Right atrium auricular region (tissue), 2 donors: ENCODE measurements at regions not wholly inside any gene's neighbourhood (a gene's known extent, or its start where the extent isn't known, plus 50 kb on each side); places are given as distances from the start of the nearest gene placed in this dataset.

Source experiments
- DNase-seq: peaks from one replicate; pipeline ENCODE4 v3.0.0-alpha.2; 2019; ENCODE audit warnings: low spot score
- H3K27ac ChIP-seq, 2 donors: fragments of 200-600 bp; sonication (generic); 1 replicate in 1 of 2; 2 replicates in 1 of 2; pipeline ENCODE4 v1.5.1; 2016 to 2019
- H3K27me3 ChIP-seq, 2 donors: fragments of 200-600 bp; sonication (generic); one replicate each; pipeline versions ENCODE4 v1.5.1 to v1.6.0; 2017 to 2019
- H3K36me3 ChIP-seq: fragments of 200-600 bp; sonication (generic); one replicate; pipeline ENCODE4 v1.5.1; 2016
- H3K4me1 ChIP-seq, 2 donors: fragments of 200-600 bp; sonication (generic); one replicate each; pipeline versions ENCODE4 v1.5.1 to v1.6.0; 2017 to 2019
- H3K4me3 ChIP-seq, 2 donors: fragments of 200-600 bp; sonication (generic); 1 replicate in 1 of 2; 2 replicates in 1 of 2; pipeline ENCODE4 v1.5.1; 2017 to 2019; ENCODE audit warnings: mild to moderate bottlenecking in 1 of 2, moderate library complexity in 1 of 2
- H3K9me3 ChIP-seq, 2 donors: fragments of 200-600 bp; sonication (generic); one replicate each; pipeline ENCODE4 v1.5.1; 2019
- TF ChIP-seq, protein P1 (sequence below), 2 donors: fragments of 200-600 bp; sonication (generic); IDR thresholded peaks; one replicate each; pipeline ENCODE4 v1.5.1; 2019; ENCODE audit warnings: antibody characterized with exemption in 2 of 2

DNA sequence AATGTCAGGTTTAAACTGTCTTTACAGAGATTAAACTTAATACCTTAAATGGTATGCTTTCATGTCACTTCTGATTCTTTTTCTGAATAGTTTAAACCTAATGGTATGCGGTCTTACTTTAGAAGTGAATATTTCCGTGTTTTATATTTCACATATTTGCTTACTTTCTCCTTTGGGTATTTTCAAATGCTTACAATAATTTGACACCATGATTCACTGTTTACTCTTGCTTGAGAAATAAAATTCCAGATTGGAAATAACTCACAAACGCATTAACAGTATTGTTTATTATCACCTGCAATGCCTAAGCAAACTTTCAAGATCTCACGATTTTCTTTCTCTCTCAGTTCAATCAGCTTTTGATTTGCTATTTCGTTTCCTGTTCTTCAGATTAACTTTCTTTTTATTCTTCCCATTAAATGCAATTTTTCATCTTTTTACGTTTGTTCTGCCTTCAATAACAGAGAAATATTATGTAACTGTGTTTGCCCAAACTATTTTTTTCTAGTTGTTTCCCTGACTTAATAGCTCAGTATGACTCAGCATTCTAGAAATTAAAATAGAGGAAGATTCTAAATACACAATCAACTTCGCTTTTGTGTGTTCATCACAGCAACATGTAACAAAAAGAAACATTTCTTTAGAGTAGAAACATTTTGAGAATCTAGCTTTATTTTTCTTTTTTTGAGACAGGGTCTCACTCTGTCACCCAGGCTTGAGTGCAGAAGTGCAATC lies 955.5 kb upstream of the PRKX start:
- H3K4me1 ChIP-seq = no peaks in the 10 kb centered on the region
- H3K36me3 ChIP-seq = no peaks in the 10 kb centered on the region
- H3K4me3 ChIP-seq = no peak overlapping the region
- TF ChIP-seq, protein P1, sequence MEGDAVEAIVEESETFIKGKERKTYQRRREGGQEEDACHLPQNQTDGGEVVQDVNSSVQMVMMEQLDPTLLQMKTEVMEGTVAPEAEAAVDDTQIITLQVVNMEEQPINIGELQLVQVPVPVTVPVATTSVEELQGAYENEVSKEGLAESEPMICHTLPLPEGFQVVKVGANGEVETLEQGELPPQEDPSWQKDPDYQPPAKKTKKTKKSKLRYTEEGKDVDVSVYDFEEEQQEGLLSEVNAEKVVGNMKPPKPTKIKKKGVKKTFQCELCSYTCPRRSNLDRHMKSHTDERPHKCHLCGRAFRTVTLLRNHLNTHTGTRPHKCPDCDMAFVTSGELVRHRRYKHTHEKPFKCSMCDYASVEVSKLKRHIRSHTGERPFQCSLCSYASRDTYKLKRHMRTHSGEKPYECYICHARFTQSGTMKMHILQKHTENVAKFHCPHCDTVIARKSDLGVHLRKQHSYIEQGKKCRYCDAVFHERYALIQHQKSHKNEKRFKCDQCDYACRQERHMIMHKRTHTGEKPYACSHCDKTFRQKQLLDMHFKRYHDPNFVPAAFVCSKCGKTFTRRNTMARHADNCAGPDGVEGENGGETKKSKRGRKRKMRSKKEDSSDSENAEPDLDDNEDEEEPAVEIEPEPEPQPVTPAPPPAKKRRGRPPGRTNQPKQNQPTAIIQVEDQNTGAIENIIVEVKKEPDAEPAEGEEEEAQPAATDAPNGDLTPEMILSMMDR (IDR thresholded peaks at IDR 0.05) = no peak
- no peaks in the 10 kb centered on the region for H3K9me3 ChIP-seq
- no peak for DNase-seq
- no peak overlapping the region for H3K27ac ChIP-seq
- no peaks in the 10 kb centered on the region for H3K27me3 ChIP-seq

DNA sequence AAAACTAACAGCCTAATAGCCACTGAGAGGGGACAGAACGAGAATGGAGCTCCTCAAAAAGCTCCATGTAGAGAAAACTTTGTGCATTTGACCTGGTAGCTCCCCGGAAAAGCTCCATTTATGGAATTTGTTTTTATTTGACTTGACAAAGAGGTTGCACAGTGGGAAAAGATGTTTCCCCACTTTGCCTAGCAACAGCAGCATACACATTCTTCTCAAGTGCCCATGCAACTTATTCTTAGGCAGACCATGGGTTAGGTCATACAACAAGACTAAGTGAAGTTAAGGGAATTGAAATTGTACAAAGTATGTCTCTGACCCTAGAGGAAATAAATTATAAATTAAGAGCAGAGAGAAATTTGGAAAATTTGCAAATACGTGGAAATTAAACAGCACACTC lies 949.6 kb upstream of the PRKX start:
- no peaks in the 10 kb centered on the region for H3K36me3 ChIP-seq
- no peak overlapping the region for H3K27ac ChIP-seq
- no peak for DNase-seq
- no peak overlapping the region for H3K4me3 ChIP-seq
- H3K4me1 ChIP-seq = no peaks in the 10 kb centered on the region
- H3K27me3 ChIP-seq = no peaks in the 10 kb centered on the region
- peaks cover 0 to 5% of the 10 kb centered on the region in 2 donors for H3K9me3 ChIP-seq
- TF ChIP-seq, protein P1 (IDR thresholded peaks at IDR 0.05) = no peak

DNA sequence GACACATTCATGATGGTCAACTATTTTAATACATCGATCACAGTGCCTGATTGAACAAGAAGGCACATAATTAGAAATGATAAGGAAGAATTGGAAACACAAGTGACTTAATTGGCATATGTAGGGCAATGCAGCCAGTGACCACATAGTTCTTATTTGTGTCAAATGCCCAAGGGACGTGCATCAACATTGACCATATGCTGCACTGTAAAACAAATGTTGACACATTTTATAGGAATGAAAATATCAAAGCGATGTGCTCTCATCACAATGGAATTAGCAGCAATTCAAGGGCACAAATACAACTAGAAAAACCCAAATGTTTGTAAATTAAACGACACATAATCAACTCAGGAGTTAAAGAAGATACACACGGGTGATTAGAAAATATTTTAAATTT lies 948.3 kb upstream of the PRKX start:
- DNase-seq = no peak
- TF ChIP-seq, protein P1 (IDR thresholded peaks at IDR 0.05) = no peak
- no peak overlapping the region for H3K27ac ChIP-seq
- H3K36me3 ChIP-seq = no peaks in the 10 kb centered on the region
- H3K27me3 ChIP-seq = no peaks in the 10 kb centered on the region
- H3K4me3 ChIP-seq = no peak overlapping the region
- H3K4me1 ChIP-seq = no peaks in the 10 kb centered on the region
- H3K9me3 ChIP-seq = peaks cover 0 to 5% of the 10 kb centered on the region in 2 donors

DNA sequence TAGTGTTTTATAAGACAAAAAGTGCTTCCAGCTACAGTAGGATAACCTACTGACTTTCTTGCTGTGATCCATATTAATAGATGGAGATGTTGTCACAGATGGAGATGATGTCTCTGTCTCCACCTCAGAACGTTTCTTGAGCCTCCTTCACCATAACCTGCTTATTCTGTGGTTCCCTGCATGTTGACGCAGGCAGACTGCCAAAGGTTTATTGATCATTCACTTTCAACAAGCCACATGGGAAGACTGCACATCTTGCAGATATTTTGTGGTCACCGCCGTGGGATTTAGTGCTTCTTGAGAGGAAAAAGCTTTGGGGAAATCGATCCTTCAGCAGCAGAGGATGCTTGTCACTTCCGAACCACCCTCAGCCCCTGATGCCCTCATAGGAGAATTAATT lies 943.0 kb upstream of the PRKX start:
- TF ChIP-seq, protein P1 (IDR thresholded peaks at IDR 0.05) = no peak

DNA sequence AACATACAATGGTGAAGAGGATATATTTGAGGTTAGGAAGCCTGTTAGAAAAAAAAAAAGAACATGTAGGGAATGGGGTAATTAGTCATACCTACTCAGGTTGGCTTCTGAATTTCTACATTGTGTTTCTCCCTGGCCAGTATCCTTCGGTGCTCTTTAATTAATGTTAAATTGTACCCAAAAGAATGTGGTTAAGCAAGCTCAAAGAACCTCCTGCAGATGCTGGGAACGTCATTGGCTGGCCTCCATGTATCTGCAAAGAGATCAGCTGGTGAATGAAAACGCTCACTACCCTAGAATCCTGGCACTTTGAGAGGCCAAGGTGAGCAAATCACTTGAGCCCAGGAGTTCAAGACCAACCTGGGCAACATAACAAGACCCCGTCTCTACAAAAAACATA lies 942.3 kb upstream of the PRKX start:
- TF ChIP-seq, protein P1 (IDR thresholded peaks at IDR 0.05) = no peak
- Histone ChIP-seq H3K4me1 (no peaks in the 10 kb centered on the region), H3K27ac (no peak overlapping the region), H3K36me3 (no peaks in the 10 kb centered on the region), H3K9me3 (peaks cover 0 to 5% of the 10 kb centered on the region in 2 donors), H3K4me3 (no peak overlapping the region), H3K27me3 (no peaks in the 10 kb centered on the region)
- DNase-seq = no peak

More for the DNA sequence above, 943.0 kb upstream of the PRKX start:
- no peak for DNase-seq
- Histone ChIP-seq H3K27me3 (no peaks in the 10 kb centered on the region), H3K4me1 (no peaks in the 10 kb centered on the region), H3K27ac (no peak overlapping the region), H3K9me3 (peaks cover 0 to 5% of the 10 kb centered on the region in 2 donors), H3K36me3 (no peaks in the 10 kb centered on the region), H3K4me3 (no peak overlapping the region)

DNA sequence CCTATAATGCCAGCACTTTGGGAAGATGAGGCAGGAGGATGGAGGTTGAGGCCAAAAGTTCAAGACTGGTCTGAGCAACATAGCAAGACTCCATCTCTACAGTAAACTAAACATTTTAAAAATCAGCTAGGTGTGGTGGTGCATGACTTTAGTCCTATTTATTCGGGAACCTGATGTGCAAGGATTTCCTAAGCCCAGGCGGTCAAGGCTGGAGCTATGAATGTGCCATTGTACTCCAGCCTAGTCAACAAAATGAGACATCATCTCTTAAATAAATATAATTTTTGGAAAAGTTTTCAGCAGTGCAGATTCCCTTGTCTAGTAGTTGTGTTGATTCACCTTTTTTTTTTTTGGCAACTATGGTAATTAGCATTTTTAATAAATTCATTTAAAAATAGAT lies 928.7 kb upstream of the PRKX start:
- H3K36me3 ChIP-seq = no peaks in the 10 kb centered on the region

More for the DNA sequence above, 928.7 kb upstream of the PRKX start:
- Histone ChIP-seq H3K27ac (no peak overlapping the region), H3K27me3 (no peaks in the 10 kb centered on the region), H3K9me3 (peaks cover 0 to 9% of the 10 kb centered on the region in 2 donors), H3K4me1 (no peaks in the 10 kb centered on the region), H3K4me3 (no peak overlapping the region)
- DNase-seq = no peak
- TF ChIP-seq, protein P1 (IDR thresholded peaks at IDR 0.05) = no peak
